HFFc6 (cell line): ENCODE measurements at regions not wholly inside any gene's neighbourhood (a gene's known extent, or its start where the extent isn't known, plus 50 kb on each side); places are given as distances from the start of the nearest gene placed in this dataset.

Experiments used
- DNase-seq: peaks from one replicate; pipeline ENCODE4 v3.0.0-alpha.2; 2018
- H3K27ac Mint-ChIP-seq: 2 replicates; pipeline ENCODE4 v1.8.0; 2020; ENCODE audit warnings: mild to moderate bottlenecking, mixed read lengths
- H3K27me3 Mint-ChIP-seq: 2 replicates; pipeline ENCODE4 v1.8.0; 2021; ENCODE audit warnings: mild to moderate bottlenecking, moderate library complexity, mixed read lengths; ENCODE audit not compliant: insufficient read depth
- H3K36me3 Mint-ChIP-seq: 2 replicates; pipeline ENCODE4 v1.8.0; 2021; ENCODE audit warnings: low read depth, mixed read lengths
- H3K4me1 Mint-ChIP-seq: 2 replicates; pipeline ENCODE4 v1.8.0; 2020; ENCODE audit warnings: low read depth, mixed read lengths
- H3K4me3 Mint-ChIP-seq: 2 replicates; pipeline ENCODE4 v1.8.0; 2020; ENCODE audit warnings: mild to moderate bottlenecking, moderate library complexity, mixed read lengths
- H3K9me3 Mint-ChIP-seq: 2 replicates; pipeline ENCODE4 v1.8.0; 2020; ENCODE audit warnings: mild to moderate bottlenecking, mixed read lengths
- CTCF ChIP-seq: fragments of 200-600 bp; sonication (generic); IDR thresholded peaks from 2 replicates; pipeline ENCODE4 v1.5.0; 2021; ENCODE audit warnings: antibody characterized with exemption, mild to moderate bottlenecking

- Mint-ChIP-seq H3K27me3 (peaks cover 10% of the 10 kb centered on the region), H3K9me3 (no peaks in the 10 kb centered on the region), H3K27ac (no peak overlapping the region), H3K4me1 (peaks cover 17% of the 10 kb centered on the region), H3K36me3 (no peaks in the 10 kb centered on the region), H3K4me3 (no peak overlapping the region)
- DNase-seq, result no peak
- no peak for TF ChIP-seq CTCF
Observed at GRCh38 chr13:75216038-75216437, 265.9 kb downstream of the TBC1D4 start.

DNA sequence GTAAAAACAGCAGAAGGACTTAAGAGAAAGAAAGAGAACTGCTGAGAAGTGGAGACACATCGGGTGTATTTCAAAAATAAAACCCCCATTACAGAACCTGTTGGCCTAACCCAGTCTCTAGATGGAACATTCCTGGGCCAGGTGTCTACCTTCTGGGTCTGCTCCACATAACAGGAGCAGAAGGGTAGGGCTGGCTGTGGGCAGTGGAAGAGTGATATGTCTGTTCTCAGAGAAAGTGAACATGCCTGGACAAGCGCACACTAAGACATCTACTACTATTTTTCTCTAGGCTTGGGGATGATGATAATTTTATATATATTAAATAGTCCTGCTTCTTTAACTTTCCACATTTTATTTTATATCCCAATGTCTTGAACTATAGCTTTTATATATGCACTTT is 267.1 kb downstream of the TBC1D4 start:
- Mint-ChIP-seq H3K27me3 (peaks cover 5% of the 10 kb centered on the region; the same call in 1 of the 2 replicates), H3K36me3 (no peaks in the 10 kb centered on the region), H3K9me3 (no peaks in the 10 kb centered on the region), H3K27ac (no peak overlapping the region), H3K4me1 (peaks cover 14% of the 10 kb centered on the region), H3K4me3 (no peak overlapping the region)
- no peak for DNase-seq
- no peak for TF ChIP-seq CTCF

DNA sequence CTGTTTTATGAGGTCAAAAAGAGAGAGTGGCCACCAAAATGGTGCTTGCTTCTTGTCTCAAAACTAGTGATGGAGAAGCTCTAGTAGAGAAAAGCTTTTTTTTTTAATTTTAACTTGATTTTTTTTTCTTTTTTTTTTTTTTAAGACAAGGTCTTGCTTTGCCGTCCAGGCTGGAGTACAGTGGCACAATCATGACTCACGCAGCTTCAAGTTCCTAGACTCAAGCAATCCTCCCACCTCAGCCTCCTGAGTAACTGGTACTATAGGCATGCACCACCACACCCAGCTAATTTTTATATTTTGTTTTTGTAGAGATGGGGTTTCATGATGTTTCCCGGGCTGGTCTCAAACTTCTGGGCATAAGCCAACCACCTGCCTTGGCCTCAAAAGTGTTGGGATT is 279.0 kb downstream of the TBC1D4 start:
- Mint-ChIP-seq H3K36me3 (no peaks in the 10 kb centered on the region; the same call in 1 of the 2 replicates), H3K4me1 (no peaks in the 10 kb centered on the region), H3K4me3 (no peak overlapping the region), H3K9me3 (no peaks in the 10 kb centered on the region), H3K27ac (no peak overlapping the region), H3K27me3 (peaks cover 4% of the 10 kb centered on the region)
- no peak for TF ChIP-seq CTCF
- DNase-seq, result no peak

DNA sequence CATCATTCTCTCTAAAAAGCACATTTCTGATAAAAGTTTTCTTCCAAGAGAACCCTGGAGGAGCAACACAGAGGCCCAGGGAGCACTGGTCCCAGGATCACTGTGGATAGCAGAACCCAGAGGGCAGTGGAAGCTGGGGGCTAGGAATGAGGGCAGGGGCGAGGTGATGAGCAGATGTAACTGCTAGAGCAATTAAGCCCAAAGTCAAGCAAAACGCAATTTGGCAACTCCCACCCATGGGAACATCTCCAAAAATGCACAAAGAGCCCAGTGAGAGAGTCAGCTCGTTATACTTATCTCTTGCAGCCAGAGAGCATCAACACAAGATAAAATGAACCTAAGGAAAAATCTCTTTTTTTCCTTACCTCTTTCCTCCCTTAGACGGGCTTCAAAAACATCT is 284.2 kb downstream of the TBC1D4 start:
- no peak for TF ChIP-seq CTCF
- Mint-ChIP-seq H3K27me3 (peaks cover 7% of the 10 kb centered on the region), H3K9me3 (no peaks in the 10 kb centered on the region), H3K4me1 (peaks cover 8% of the 10 kb centered on the region; the same call in 1 of the 2 replicates), H3K36me3 (no peaks in the 10 kb centered on the region), H3K4me3 (no peak overlapping the region), H3K27ac (no peak overlapping the region)
- no peak for DNase-seq

DNA sequence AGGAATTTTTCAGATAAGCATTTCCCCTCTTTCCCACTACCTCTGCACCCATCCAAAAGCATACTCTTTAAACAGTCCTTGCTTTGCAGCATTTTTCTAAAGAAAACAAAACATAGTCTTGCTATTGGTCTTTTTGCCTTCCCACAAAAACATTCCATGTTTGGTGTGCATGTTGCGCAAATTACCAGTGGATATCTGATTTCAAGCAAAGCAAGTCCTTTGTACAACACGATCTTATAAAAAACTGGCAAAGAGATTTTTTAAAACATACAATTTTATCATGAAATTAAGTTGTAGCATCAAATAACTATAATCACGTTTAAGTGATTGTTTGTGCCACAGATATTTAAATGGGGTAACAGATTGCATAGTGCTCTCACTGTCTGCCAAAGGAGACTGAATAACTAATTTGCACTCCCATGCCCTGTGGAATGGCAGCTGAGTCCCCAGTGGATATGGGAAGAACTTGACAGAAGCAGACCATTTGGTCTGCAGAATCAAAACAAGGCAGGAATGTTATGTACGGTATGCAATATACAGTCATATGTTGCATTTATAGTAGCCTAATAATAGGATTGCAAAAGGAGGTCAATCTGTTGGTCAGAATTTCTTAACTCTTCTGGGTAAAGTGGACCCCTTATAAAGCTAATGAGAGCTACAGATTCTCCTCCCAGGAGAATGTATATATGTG is 285.7 kb downstream of the TBC1D4 start:
- Mint-ChIP-seq H3K4me1 (peaks cover 8% of the 10 kb centered on the region; the same call in 1 of the 2 replicates), H3K27ac (no peak overlapping the region), H3K27me3 (peaks cover 7% of the 10 kb centered on the region), H3K9me3 (no peaks in the 10 kb centered on the region), H3K4me3 (no peak overlapping the region), H3K36me3 (no peaks in the 10 kb centered on the region)
- no peak for TF ChIP-seq CTCF
- DNase-seq, result no peak
